ENCODE measurements at regions not wholly inside any gene's neighbourhood (a gene's known extent, or its start where the extent isn't known, plus 50 kb on each side); places are given as distances from the start of the nearest gene placed in this dataset.
"Not testable (repeated sequence)": the region's sequence is repeated elsewhere in the genome, so short reads cannot be mapped to it uniquely, and the experiment has no call there.

DNA sequence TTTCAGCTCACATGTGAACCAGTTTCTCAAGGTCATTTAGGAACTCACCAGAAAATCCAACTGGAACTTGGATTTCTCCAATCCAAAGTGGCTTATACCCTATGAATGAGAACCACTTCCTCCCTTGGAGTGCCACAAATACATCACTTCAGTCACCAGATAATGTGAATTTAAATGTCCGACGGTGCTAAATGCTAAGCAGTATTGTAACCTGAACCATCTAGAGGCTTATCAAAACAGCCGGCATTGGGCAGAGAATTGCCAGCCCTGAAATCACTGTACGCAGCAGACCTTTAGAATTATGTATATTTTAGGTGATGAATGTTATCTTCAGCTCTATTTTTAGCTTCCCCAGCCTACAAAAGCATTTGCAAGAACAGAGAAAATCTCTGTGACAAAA, 76.8 kb upstream of the COX20 start:
- DNase-seq: no peak

DNA sequence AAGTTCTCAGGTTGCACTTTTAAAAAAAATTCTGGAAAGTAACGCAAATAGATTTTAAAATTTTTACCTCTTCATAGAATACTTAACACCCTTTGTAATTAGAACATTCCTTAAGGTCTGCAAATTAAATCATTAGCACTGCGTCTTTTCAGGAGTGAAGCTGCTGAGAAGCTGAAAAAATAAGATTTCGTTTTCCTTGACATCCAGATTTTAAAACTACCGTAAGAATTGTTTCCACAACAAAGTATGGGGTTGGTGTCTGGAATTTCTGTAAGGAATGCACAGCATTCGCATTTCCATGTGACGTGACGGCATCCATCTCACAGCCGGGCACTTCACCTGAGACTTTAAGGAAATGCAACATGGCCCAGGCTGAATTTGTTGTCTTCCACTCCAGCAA, 76.3 kb upstream of the COX20 start:
- DNase-seq: no peak

DNA sequence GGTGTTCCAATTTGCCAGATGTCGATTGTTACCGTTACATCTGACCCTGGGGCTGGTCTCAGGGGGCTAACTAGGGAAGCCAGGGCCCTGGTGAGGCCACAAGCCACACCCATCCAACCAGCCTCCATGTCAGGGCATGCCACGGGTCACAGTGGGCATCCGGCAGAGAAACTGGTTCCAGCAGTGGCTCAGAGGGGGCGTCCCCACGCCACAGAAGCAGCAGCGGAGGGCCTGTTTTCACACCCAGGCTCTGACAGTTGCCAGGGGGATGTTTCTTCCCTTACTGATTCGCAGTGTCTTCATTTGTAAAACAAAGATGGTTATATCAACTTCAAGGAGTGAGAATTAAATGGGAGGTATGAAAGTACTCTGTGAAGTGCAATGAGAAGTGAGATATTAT, 75.0 kb upstream of the COX20 start:
- no peak for DNase-seq

DNA sequence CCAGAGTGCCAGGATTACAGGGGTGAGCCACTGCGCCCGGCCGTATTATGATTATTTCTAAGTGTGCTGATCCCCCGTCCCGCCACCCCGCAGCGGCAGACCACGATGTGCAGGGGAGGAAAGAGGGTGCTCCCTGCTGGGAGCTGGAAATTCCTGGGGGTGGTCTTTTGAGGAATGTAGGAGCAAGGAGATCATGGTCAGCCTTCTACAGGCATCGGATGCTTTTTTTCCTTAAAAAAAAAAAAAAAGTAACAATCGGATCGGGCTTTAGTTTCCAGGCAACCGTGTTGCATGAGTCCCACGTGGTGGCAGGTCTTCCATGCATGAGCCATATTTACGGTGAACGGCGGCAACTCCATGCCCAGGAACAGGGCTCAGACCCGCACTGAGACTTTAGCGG, 74.2 kb upstream of the COX20 start:
- no peak for DNase-seq

DNA sequence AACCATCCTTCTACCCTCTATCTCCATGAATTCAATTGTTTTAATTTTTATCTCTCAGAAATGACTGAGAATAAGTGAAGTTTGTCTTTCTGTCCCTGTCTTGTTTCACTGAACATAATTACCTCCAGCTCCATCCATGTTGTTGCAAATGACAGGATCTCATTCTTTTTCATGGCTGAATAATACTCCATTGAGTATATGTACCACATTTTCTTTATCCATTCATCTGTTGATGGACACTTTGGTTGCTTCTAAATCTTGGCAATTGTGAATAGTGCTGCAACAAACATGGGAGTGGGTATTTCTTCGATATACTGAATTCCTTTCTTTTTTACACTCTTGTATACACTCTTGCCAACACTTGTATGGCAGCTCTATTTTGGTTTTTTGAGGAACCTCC, 72.8 kb upstream of the COX20 start:
- no peak for DNase-seq

DNA sequence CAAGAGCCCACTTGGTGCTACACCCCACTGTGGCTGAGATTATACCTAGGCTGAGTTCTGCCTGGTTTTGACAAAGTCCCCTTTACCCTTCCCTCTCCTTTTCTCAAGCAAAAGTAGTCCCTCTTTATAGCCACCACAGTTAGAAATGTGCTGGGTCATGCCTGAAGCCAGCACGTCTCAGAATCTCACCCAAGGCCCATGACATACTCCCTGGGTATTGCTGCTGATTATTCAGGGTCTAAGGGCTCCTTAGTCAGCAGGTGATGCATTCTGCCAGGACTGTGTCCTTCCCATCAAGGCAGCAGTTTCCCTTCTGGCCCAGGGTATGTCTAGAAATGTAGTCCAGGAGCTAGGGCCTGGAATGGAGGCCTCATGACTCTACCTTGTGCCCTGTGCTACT, 67.3 kb upstream of the COX20 start:
- no peak for DNase-seq

DNA sequence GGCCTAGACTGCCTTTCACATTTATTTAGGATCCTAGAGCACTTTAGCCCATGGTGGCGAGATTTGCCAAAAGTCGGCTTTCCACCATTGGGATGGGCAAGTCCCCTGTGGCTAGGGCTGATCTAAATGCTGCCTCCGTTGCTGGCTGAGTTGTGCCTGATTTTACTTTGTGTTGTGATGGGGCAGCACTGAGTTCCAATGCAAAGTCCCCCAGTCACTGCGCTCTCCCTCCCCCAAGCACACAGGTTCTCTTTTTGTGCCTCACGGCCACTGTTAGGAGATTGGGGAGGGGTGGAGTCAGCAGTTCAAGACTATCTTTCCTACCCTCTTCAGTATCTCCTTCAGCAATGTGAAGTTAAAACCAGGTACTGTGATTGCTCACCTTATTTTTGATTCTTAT, 66.7 kb upstream of the COX20 start:
- DNase-seq: no peak

DNA sequence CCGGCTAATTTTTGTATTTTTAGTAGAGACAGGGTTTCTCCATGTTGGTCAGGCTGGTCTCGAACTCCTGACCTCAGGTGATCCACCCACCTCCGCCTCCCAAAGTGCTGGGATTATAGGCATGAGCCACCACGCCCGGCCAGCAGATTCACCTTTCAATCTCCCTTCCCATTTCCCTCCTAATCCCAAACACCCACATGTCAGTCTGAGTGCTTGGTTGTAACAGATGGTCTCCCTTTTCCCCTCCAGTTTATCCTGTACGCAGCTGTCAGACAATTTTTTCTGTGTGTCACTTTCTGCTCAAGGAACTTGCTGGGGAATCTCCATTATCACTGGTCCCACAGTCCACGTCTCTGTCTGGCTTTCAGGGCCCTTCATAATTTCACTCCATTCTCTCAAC, 64.9 kb upstream of the COX20 start:
- DNase-seq: not testable (repeated sequence)

DNA sequence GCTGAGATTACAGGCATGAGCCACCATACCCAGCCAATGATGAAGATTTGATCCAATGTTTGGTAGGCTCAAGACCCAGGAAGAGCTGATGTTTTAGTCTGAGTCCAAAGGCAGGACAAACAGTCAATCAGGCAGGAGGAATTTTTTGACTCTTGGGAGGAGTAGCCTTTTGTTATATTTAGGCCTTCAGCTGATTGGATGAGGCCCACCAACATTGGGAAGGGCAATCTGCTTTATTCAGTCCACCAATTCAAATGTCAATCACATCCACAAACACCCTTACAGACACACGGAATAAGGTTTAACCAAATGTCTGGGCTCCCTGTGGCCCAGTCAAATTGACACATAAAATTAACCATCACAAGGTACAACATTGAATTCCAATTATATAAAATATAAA, 61.9 kb upstream of the COX20 start:
- DNase-seq: no peak

DNA sequence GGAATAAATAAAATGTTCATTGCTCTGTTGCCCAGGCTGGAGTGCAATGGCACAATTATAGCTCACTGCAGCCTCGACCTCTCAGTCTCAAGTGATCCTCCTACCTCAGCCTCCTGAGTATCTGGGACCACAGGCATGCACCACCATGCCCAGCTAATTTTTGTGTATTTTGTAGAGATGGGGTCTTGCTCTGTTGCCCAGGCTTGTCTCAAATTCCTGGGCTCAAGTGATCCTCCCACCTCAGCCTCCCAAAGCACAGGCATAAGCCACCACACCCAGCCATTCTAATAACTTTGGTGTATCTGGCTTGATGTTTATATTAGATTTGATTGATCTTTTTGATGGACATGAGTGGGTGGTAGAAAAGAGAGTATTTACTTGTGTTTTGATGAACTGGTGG, 58.7 kb upstream of the COX20 start:
- not testable (repeated sequence) for DNase-seq

DNA sequence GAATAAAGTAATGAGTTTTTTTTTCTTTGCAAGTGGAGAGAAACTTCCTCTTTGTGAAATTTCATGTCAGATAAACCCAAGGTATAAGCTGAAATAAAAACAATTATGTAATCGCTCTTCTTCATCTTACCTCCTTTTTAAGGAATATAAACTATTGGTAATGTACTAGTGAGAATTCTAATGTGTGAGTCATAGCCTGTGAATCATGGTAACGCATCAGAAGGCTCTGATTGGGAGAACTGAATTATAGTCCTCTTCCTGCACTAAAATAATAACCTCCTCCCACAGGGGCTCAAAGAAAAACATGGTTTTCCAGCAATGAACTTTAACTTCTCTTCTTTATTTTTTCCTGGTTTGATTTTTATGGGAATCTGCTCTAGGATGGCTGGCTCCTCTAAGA, 57.1 kb upstream of the COX20 start:
- DNase-seq: no peak

DNA sequence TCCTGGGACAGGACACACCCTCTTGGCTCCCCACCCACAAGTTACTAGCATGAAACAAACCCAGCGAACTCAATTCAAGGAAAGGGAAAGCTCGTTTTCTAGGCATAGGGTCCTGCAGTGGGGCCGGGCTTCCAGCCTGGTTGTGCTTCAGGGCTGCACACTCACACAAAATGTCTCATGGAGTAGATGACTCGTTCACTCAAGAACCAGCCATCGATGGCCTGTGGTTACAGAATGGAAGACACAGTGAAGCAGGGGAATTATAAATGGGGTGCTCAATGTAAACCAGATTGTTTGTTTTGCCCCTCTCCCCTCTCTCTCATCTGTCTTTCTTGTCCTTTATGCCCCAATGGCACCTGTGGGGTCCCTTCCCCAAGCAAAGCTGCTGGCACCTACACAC, 56.0 kb upstream of the COX20 start:
- DNase-seq: no peak

DNA sequence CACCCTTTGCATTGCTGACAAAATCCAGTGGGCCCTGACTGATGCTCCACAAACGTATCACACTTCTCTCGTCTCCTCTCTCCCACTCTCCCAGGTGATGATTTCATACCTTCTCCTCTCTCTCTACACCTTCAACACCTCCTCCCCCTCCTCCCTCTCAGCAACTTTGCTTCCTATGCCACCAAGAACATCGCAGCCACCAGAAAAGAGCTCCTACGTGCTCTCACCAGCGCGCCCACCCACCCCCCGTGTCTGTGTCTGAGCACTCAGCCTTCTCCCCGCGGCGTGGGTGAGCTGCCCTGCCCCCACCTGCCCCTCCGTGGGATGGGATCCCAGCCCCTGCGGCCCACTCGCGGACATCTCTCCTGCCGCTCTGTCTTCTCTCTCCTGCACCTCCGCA, 55.1 kb upstream of the COX20 start:
- DNase-seq: no peak

DNA sequence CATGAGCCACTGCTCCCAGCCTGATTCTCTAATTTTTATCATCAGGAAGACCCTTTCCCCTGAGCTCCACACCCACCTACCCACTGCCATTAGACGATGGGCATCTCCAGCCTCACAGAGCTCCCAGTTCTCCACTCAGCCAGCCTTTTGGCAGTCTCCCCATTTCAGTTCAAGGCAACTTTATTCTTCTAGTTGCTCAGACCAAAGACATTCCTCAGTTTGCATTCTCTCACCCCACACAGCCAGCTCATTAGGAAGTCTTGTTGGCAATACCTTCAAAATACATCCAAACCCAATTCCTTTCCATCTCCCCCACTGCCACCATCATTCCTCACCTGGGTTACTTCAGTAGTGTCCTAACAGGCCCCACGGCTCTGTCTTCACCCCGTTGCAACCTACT, 53.4 kb upstream of the COX20 start:
- peak; percentile 22 for DNase-seq

DNA sequence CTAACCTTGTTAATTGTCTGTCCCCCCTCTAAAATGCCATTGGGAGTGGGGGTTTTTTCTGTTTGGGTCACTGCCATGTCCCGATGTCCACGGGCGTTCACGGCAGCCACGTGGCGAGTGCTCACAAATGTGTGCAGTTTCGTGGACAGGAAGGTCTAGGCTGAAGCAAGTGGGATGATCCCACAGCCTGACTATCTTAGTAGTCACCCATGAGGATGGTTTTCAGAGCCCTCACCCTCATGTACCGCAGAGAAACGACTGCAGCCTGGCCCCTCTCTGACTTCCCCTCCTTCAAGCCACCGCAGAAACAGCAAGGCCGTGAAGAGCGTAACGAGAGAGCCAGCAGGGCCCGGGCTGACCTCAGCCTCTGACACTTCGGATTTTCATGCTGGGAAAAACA, 52.3 kb upstream of the COX20 start:
- no peak for DNase-seq

Data from islet precursor cell (in vitro differentiated cells).